Adipocyte (in vitro differentiated cells): ENCODE measurements at regions not wholly inside any gene's neighbourhood (a gene's known extent, or its start where the extent isn't known, plus 50 kb on each side); places are given as distances from the start of the nearest gene placed in this dataset.
A peak's percentile ranks its signal among the peaks of the same experiment; 100 is the strongest.

ENCODE experiments used
- DNase-seq: peaks from one replicate; pipeline ENCODE4 v3.0.0-alpha.2; 2015; ENCODE audit warnings: low read depth
- H3K27me3 ChIP-seq: replicated peaks from 2 replicates; pipeline ENCODE4 v1.7.0; 2013; ENCODE audit warnings: mild to moderate bottlenecking, low read length, moderate library complexity; ENCODE audit not compliant: control insufficient read depth, insufficient read depth
- H3K36me3 ChIP-seq: 2 replicates; pipeline ENCODE4 v1.7.0; 2013; ENCODE audit warnings: low read length, mild to moderate bottlenecking, moderate library complexity; ENCODE audit not compliant: control insufficient read depth, insufficient read depth, severe bottlenecking
- H3K4me1 ChIP-seq: 2 replicates; pipeline ENCODE4 v1.7.0; 2013; ENCODE audit warnings: mild to moderate bottlenecking, low read length, moderate library complexity; ENCODE audit not compliant: control insufficient read depth, insufficient read depth
- H3K4me3 ChIP-seq: 2 replicates; pipeline ENCODE4 v1.7.0; 2013; ENCODE audit warnings: mild to moderate bottlenecking, low read length, moderate library complexity
- H3K9ac ChIP-seq: 2 replicates; pipeline ENCODE4 v1.7.0; 2013; ENCODE audit warnings: mild to moderate bottlenecking, low read length, moderate library complexity
- H3K9me3 ChIP-seq: 2 replicates; pipeline ENCODE4 v1.7.0; 2013; ENCODE audit warnings: mild to moderate bottlenecking, low read length, moderate library complexity; ENCODE audit not compliant: control insufficient read depth

DNA sequence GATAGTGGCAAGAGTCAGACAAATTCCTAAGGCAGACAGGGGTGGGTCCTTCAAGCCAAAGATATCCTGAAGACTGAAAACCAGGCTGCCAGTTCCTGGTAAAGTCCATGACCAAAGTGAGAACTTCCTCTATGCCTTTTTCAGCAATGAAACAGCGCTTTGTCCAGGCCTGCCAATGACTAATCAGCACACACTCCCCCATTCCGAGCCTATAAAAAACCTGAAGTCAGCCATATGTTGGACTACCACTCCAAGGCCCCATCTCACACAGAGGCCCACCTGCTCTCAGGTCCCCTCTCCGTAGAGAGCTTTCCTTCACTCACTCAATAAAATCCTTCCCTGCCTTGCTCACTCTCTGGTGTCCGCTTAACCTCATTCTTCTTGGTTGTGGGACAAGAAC is 402.2 kb downstream of the ANKRD7 start:
- no peaks in the 10 kb centered on the region for H3K9me3 ChIP-seq
- no peak overlapping the region for H3K4me3 ChIP-seq
- H3K4me1 ChIP-seq, result no peaks in the 10 kb centered on the region
- no peak for DNase-seq
- H3K9ac ChIP-seq, result no peak overlapping the region
- no peaks in the 10 kb centered on the region for H3K36me3 ChIP-seq
- H3K27me3 ChIP-seq, result no peaks in the 10 kb centered on the region

DNA sequence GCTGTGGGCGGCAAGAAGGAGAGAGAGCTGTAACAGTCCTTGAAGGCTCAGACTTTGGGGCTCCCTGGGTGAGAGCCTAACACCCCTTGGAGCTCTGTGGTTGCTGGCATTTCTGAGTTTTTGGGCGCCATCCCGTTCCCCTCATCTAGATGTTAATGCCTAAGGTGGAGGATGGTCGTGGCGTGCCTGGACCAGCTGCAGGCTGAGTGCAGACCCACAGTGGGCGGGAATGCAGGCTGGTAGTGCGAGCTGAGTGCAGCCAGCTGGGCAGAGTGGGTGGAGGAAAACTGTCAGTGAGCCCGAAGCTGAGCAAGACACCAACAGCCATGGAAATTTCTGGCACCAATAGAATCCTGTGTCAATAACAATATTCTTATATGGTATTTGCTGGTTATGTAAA is 403.0 kb downstream of the ANKRD7 start:
- Histone ChIP-seq H3K36me3 (no peaks in the 10 kb centered on the region), H3K27me3 (no peaks in the 10 kb centered on the region), H3K4me3 (no peak overlapping the region), H3K9ac (no peak overlapping the region), H3K9me3 (no peaks in the 10 kb centered on the region), H3K4me1 (no peaks in the 10 kb centered on the region)
- DNase-seq, result no peak

DNA sequence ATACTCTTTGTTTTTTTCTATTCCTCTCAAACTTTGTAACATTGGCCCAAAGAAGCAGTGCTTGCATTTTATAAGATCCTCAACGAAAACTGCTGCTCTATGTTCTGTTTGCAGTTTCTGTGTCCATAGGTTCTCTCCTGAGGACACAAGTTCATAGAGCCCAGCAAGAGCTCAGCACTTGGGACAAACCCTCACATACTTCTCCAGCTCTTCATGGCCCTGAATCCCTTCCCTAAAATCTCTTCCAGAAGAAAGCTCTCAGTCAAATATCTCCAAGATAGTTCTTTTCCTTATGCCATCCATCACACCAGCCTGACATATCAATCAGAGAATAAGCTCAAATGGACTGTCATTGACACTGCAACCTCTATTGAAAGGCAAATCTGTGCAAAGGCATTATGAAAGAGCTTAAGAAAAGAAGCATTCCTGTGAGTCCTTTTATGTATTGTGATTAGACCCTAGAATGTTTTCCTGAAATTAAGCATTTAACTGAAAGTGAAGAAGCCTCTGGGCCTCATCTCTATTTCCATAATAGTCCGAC is 405.5 kb downstream of the ANKRD7 start:
- Histone ChIP-seq H3K27me3 (no peaks in the 10 kb centered on the region), H3K9ac (no peak overlapping the region), H3K4me1 (no peaks in the 10 kb centered on the region), H3K9me3 (no peaks in the 10 kb centered on the region), H3K4me3 (no peak overlapping the region), H3K36me3 (no peaks in the 10 kb centered on the region)
- DNase-seq, result no peak

DNA sequence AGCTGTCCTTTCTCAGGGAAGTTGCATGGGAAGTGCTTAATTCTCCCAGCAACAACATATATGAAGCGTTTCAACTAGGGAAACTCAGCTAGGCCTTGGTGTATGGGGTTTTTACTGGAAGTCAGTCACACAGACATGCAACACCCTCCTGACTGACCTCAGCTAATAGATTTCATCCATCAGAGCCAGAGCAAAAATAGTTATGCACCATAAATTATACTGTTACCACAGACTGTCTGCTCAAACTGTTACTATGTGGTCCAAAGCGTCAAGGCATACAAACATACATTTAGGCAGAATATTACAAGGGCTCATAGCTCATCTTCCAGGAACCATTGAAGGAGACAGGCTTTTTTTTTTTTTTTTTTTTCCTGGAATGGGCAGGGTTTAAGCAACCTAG is 417.9 kb downstream of the ANKRD7 start:
- H3K9me3 ChIP-seq, result no peaks in the 10 kb centered on the region
- H3K9ac ChIP-seq, result no peak overlapping the region
- no peak overlapping the region for H3K4me3 ChIP-seq
- H3K4me1 ChIP-seq, result no peaks in the 10 kb centered on the region
- no peak for DNase-seq
- no peaks in the 10 kb centered on the region for H3K27me3 ChIP-seq
- no peaks in the 10 kb centered on the region for H3K36me3 ChIP-seq

DNA sequence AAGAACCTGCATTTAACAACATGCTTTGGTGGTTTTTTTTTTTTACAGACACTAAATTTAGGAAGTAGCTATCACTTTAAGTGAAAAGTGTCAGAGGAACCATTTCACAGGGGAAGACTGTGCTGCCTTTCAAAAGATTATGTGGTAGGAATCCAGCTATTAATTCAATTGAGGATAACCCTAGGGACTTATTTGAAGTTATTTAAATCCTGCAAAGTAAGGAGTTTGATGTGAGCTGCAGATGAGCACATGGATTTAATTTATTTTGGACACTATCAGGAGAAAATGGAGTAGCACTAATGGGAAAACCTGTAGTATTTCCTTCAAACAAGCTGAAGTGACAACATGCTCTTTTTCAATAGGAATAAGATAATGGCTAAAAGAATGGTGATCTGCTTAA is 419.8 kb downstream of the ANKRD7 start:
- no peak overlapping the region for H3K4me3 ChIP-seq

DNA sequence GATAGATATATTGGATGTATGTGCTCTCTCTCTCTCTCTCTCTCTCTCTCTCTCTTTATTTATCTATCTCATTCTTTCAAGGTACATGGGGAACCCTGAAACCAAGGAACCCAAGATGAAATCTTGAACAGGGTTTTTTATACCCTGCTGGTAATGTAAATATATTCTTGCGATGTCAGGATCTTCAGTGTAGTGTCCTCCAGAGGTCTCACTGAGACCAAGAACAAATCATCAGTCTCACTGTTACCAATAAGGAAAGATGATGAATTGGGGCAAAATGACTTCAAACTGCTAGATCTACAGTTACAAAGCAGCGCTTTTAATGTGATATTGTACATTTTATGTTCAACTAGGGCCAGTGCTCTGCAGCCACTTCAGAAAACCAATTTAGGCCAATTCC is 423.5 kb downstream of the ANKRD7 start:
- Histone ChIP-seq H3K9ac (no peak overlapping the region), H3K9me3 (no peaks in the 10 kb centered on the region), H3K36me3 (no peaks in the 10 kb centered on the region), H3K27me3 (no peaks in the 10 kb centered on the region), H3K4me1 (no peaks in the 10 kb centered on the region), H3K4me3 (no peak overlapping the region)
- no peak for DNase-seq

More for the DNA sequence above, 419.8 kb downstream of the ANKRD7 start:
- DNase-seq, result no peak
- Histone ChIP-seq H3K36me3 (no peaks in the 10 kb centered on the region), H3K27me3 (no peaks in the 10 kb centered on the region), H3K4me1 (no peaks in the 10 kb centered on the region), H3K9ac (no peak overlapping the region), H3K9me3 (no peaks in the 10 kb centered on the region)

DNA sequence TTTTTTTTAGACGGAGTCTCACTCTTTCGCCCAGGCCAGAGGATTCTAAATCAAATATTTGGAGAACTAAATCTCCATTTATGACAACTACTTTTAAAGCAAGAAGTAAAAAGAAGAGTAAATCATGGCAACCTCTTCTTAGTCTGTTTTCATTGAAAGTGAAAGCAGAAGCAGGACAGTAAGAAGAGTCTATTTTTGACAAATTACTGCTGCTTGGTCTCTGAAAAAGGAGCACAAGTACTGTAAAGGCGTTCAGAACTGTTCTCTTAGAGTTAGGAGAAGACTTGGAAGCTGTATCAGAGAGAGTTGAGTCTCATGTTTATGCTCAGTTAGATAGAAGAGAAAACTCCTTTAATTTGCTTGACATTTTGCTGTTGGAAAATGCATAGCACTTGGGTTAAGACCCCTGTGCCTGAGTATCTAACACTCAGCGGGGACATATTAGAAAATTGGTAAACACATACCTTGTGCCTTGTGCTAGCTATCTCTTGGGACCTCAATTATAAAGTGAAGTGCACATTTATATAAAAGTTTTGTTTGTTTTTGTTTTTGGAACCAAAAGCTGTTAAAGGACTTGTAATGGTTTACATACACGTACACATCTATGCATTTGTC is 433.0 kb downstream of the ANKRD7 start:
- Histone ChIP-seq H3K27me3 (no peaks in the 10 kb centered on the region), H3K9ac (no peak overlapping the region), H3K4me3 (peak overlapping the region; percentile 55), H3K36me3 (no peaks in the 10 kb centered on the region), H3K9me3 (no peaks in the 10 kb centered on the region), H3K4me1 (peaks cover 10% of the 10 kb centered on the region)
- no peak for DNase-seq

DNA sequence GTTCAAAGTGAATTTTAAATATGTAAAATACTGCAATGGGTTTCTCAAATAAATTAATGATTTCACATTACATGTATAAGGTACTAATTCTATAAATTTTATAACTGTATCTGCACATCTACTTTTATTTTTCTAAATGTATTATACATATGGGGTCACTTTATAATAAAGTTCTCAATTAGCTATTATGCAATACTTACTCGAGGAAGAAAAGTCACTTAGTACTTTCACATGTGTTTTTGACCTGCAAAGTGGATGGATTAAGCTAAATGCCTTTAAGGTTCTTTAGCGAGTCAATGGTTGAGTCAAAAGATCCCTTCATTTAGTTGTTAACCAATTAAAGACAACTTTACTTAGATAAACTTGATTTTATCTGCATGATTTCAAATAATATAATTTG is 437.8 kb downstream of the ANKRD7 start:
- Histone ChIP-seq H3K4me1 (peaks cover 3% of the 10 kb centered on the region), H3K36me3 (no peaks in the 10 kb centered on the region), H3K4me3 (no peak overlapping the region), H3K27me3 (no peaks in the 10 kb centered on the region), H3K9ac (no peak overlapping the region), H3K9me3 (no peaks in the 10 kb centered on the region)
- no peak for DNase-seq

DNA sequence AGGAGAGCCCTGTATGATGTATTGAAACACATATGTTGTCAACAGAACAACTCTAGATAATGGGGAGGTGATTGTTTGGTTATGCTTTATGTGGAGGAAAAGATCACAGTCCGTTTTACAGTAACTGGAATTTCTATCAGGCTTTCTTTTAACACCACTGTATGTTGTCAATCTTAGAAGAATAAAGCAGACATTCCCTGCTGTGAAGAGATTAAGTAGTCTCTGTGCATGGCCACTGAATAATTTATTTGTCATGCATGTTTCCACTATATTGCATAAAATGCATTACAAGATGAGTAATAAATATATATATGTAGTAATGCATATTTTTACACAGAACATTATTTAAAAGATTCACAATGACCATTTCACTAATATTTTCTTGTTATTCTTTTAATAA is 440.0 kb downstream of the ANKRD7 start:
- no peaks in the 10 kb centered on the region for H3K27me3 ChIP-seq
- H3K36me3 ChIP-seq, result no peaks in the 10 kb centered on the region
- no peaks in the 10 kb centered on the region for H3K4me1 ChIP-seq
- no peak for DNase-seq
- H3K9ac ChIP-seq, result no peak overlapping the region
- H3K9me3 ChIP-seq, result no peaks in the 10 kb centered on the region
- H3K4me3 ChIP-seq, result no peak overlapping the region

DNA sequence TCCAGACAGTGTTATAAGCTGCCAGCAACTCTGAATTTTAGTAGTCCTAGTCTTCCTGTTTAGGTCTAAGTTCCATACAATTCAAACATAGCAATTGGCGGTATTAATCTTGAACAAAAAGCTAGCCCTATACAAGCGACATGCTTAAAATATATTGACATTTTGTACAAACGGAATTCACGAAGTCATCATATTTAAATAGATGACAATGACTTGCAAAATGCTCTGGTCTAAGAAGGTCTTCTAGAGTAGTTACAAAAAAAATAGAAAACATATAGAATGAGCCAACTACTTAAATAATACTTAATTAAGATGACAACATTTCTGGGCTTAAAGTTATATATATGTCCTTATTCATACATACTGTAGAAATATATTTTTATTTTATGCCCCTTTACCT is 446.6 kb downstream of the ANKRD7 start:
- no peak overlapping the region for H3K9ac ChIP-seq
- no peaks in the 10 kb centered on the region for H3K4me1 ChIP-seq
- no peaks in the 10 kb centered on the region for H3K9me3 ChIP-seq
- no peaks in the 10 kb centered on the region for H3K27me3 ChIP-seq
- no peak overlapping the region for H3K4me3 ChIP-seq
- no peak for DNase-seq
- no peaks in the 10 kb centered on the region for H3K36me3 ChIP-seq

DNA sequence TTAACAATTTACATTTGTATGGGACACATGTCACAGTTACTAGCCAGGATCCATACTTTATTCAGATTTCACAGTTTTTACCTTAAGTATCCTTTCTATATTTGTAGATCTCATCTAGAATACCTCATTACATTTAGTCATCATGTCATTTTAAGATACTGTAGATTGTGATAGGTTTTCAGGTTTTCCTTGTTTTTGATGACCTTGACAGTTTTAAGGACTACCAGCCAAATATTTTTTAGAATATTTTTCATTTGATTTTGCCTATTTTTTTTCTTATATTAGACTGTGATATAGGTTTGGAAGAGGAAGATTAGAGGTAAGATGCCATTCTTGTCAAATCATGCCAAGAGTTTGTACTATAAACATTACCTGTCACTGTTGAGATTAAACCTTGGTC is 460.3 kb downstream of the ANKRD7 start:
- H3K36me3 ChIP-seq, result no peaks in the 10 kb centered on the region
- peaks cover 8% of the 10 kb centered on the region for H3K4me1 ChIP-seq
- H3K9me3 ChIP-seq, result no peaks in the 10 kb centered on the region

DNA sequence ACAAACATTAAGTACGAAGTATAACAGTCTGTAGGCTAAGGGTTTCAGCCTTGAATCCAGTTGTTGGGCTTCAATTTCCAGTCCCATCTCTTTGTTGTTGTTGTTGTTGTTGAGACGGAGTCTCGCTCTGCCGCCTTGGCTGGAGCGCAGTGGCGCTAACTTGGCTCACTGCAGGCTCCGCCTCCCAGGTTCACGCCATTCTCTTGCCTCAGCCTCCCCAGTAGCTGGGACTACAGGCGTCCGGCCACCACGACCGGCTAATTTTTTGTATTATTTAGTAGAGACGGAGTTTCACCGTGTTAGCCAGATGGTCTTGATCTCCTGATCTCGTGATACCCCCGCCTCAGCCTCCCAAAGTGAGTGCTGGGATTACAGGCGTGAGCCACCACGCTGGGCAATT is 464.9 kb downstream of the ANKRD7 start:
- no peak for DNase-seq
- Histone ChIP-seq H3K4me3 (no peak overlapping the region), H3K4me1 (no peaks in the 10 kb centered on the region), H3K9ac (no peak overlapping the region), H3K9me3 (no peaks in the 10 kb centered on the region), H3K27me3 (no peaks in the 10 kb centered on the region), H3K36me3 (no peaks in the 10 kb centered on the region)

More for the DNA sequence above, 460.3 kb downstream of the ANKRD7 start:
- H3K9ac ChIP-seq, result no peak overlapping the region
- H3K27me3 ChIP-seq, result no peaks in the 10 kb centered on the region
- H3K4me3 ChIP-seq, result no peak overlapping the region
- DNase-seq, result no peak
